H9 (cell line): ENCODE measurements at regions not wholly inside any gene's neighbourhood (a gene's known extent, or its start where the extent isn't known, plus 50 kb on each side); places are given as distances from the start of the nearest gene placed in this dataset.

Experiments used
- DNase-seq: peaks from one replicate; pipeline ENCODE4 v3.0.0-alpha.2; 2017
- H2AFZ ChIP-seq: one replicate; pipeline ENCODE4 v1.6.1; 2013; ENCODE audit warnings: mild to moderate bottlenecking, low read length, control low read depth, moderate library complexity
- H2AK5ac ChIP-seq: 2 replicates; pipeline ENCODE4 v1.6.1; 2013; ENCODE audit warnings: low read length, control low read depth, mixed read lengths; ENCODE audit not compliant: insufficient read length
- H2BK120ac ChIP-seq: one replicate; pipeline ENCODE4 v1.6.1; 2013; ENCODE audit warnings: low read depth, mild to moderate bottlenecking, low read length, control low read depth, inconsistent platforms; ENCODE audit not compliant: poor library complexity, severe bottlenecking
- H2BK12ac ChIP-seq: 2 replicates; pipeline ENCODE4 v1.6.1; 2013; ENCODE audit warnings: low read length, control low read depth, mixed read lengths, low read depth; ENCODE audit not compliant: insufficient read length
- H2BK15ac ChIP-seq: 2 replicates; pipeline ENCODE4 v1.6.1; 2013; ENCODE audit warnings: low read depth, low read length, control low read depth
- H2BK20ac ChIP-seq: one replicate; pipeline ENCODE4 v1.6.1; 2013; ENCODE audit warnings: low read depth, mild to moderate bottlenecking, low read length, control low read depth, inconsistent platforms; ENCODE audit not compliant: poor library complexity, severe bottlenecking
- H2BK5ac ChIP-seq: 2 replicates; pipeline ENCODE4 v1.6.1; 2013; ENCODE audit warnings: low read length, control low read depth, mixed read lengths; ENCODE audit not compliant: insufficient read length
- H3K14ac ChIP-seq: 2 replicates; pipeline ENCODE4 v1.6.1; 2013; ENCODE audit warnings: low read length, control low read depth; ENCODE audit not compliant: insufficient read depth
- H3K18ac ChIP-seq: 2 replicates; pipeline ENCODE4 v1.6.1; 2013; ENCODE audit warnings: low read depth, mild to moderate bottlenecking, mixed read lengths, low read length, control low read depth; ENCODE audit not compliant: insufficient read length
- H3K23ac ChIP-seq: 2 replicates; pipeline ENCODE4 v1.6.1; 2013; ENCODE audit warnings: low read length, control low read depth, mixed read lengths, low read depth; ENCODE audit not compliant: insufficient read length
- H3K23me2 ChIP-seq: 2 replicates; pipeline ENCODE4 v1.6.1; 2013; ENCODE audit warnings: low read depth, mild to moderate bottlenecking, mixed read lengths, low read length, control low read depth; ENCODE audit not compliant: insufficient read length, poor library complexity, severe bottlenecking
- H3K27ac ChIP-seq: 2 replicates; pipeline ENCODE4 v1.5.1; 2013; ENCODE audit warnings: low read length, control low read depth, mixed read lengths, low read depth; ENCODE audit not compliant: insufficient read length
- H3K27me3 ChIP-seq: 2 replicates; pipeline ENCODE4 v1.6.1; 2013; ENCODE audit warnings: low read length, control low read depth, inconsistent platforms; ENCODE audit not compliant: insufficient read depth
- H3K4ac ChIP-seq: 2 replicates; pipeline ENCODE4 v1.6.1; 2013; ENCODE audit warnings: low read depth, mild to moderate bottlenecking, control low read depth, inconsistent platforms, low read length, moderate library complexity
- H3K4me1 ChIP-seq: 2 replicates; pipeline ENCODE4 v1.6.1; 2013; ENCODE audit warnings: low read length, control low read depth, inconsistent platforms; ENCODE audit not compliant: insufficient read depth
- H3K4me2 ChIP-seq: 2 replicates; pipeline ENCODE4 v1.6.1; 2013; ENCODE audit warnings: low read length, control low read depth, mixed read lengths; ENCODE audit not compliant: insufficient read length, insufficient read depth
- H3K56ac ChIP-seq: 2 replicates; pipeline ENCODE4 v1.6.1; 2013; ENCODE audit warnings: low read depth, mild to moderate bottlenecking, mixed read lengths, low read length, control low read depth; ENCODE audit not compliant: insufficient read length
- H3K79me1 ChIP-seq: 2 replicates; pipeline ENCODE4 v1.6.1; 2013; ENCODE audit warnings: low read depth, mild to moderate bottlenecking, moderate library complexity, low read length, control low read depth, inconsistent platforms; ENCODE audit not compliant: insufficient read depth, poor library complexity, severe bottlenecking
- H3K79me2 ChIP-seq: 2 replicates; pipeline ENCODE4 v1.6.1; 2013; ENCODE audit warnings: low read length, control low read depth, inconsistent platforms; ENCODE audit not compliant: insufficient read depth
- H3K9ac ChIP-seq: 2 replicates; pipeline ENCODE4 v1.6.1; 2013; ENCODE audit warnings: low read length, control low read depth, mixed read lengths; ENCODE audit not compliant: insufficient read length; ENCODE audit errors: extremely low read depth
- H3K9me3 ChIP-seq: one replicate; pipeline ENCODE4 v1.6.1; 2013; ENCODE audit warnings: low read depth, low read length, inconsistent platforms; ENCODE audit not compliant: control insufficient read depth
- H3T11ph ChIP-seq: one replicate; pipeline ENCODE4 v1.6.1; 2013; ENCODE audit warnings: mild to moderate bottlenecking, low read length, control low read depth, inconsistent platforms
- H4K20me1 ChIP-seq: one replicate; pipeline ENCODE4 v1.6.1; 2013; ENCODE audit not compliant: control insufficient read depth, insufficient read length, insufficient read depth
- H4K5ac ChIP-seq: 2 replicates; pipeline ENCODE4 v1.6.1; 2013; ENCODE audit warnings: low read depth, mild to moderate bottlenecking, mixed read lengths, low read length, control low read depth; ENCODE audit not compliant: insufficient read length
- H4K8ac ChIP-seq: replicated peaks from 2 replicates; pipeline ENCODE4 v1.6.1; 2013; ENCODE audit warnings: low read length, control low read depth, mixed read lengths, low read depth; ENCODE audit not compliant: insufficient read length
- H4K91ac ChIP-seq: 2 replicates; pipeline ENCODE4 v1.6.1; 2013; ENCODE audit warnings: low read depth, mild to moderate bottlenecking, moderate library complexity, mixed read lengths, low read length, control low read depth; ENCODE audit not compliant: insufficient read length
- H3K27ac Mint-ChIP-seq, 3 experiments: 2 replicates in 2 of 3; 3 replicates in 1 of 3; pipeline ENCODE4 v1.8.0; 2020 to 2021; ENCODE audit warnings: mixed read lengths in 3 of 3, mild to moderate bottlenecking in 1 of 3, moderate library complexity in 1 of 3
- H3K27me3 Mint-ChIP-seq: 2 replicates; pipeline ENCODE4 v1.8.0; 2021; ENCODE audit warnings: low read depth, mild to moderate bottlenecking, moderate library complexity, mixed read lengths
- H3K36me3 Mint-ChIP-seq, 3 experiments: 2 replicates in 2 of 3; 3 replicates in 1 of 3; pipeline ENCODE4 v1.8.0; 2020 to 2021; ENCODE audit warnings: low read depth in 3 of 3, mixed read lengths in 3 of 3; ENCODE audit not compliant: insufficient read depth in 1 of 3
- H3K4me1 Mint-ChIP-seq, 2 experiments: 2 replicates each; pipeline ENCODE4 v1.8.0; 2020; ENCODE audit warnings: mixed read lengths in 2 of 2
- H3K4me3 Mint-ChIP-seq, 2 experiments: 2 replicates in 1 of 2; 3 replicates in 1 of 2; pipeline ENCODE4 v1.8.0; 2020 to 2021; ENCODE audit warnings: mild to moderate bottlenecking in 2 of 2, mixed read lengths in 2 of 2, moderate library complexity in 1 of 2
- H3K9me3 Mint-ChIP-seq, 2 experiments: 2 replicates in 1 of 2; 3 replicates in 1 of 2; pipeline ENCODE4 v1.8.0; 2020; ENCODE audit warnings: mild to moderate bottlenecking in 2 of 2, mixed read lengths in 2 of 2, moderate library complexity in 1 of 2
- WGBS: extraction: QIAGEN DNeasy Blood & Tissue Kit; methylation state at CpG from one replicate; pipeline ENCODE4 v1.1.7; 2013; ENCODE audit warnings: missing lambda C conversion rate, low lambda C conversion rate, mixed read lengths; ENCODE audit not compliant: insufficient read length; ENCODE audit errors: extremely low coverage; 5-methylcytosine and 5-hydroxymethylcytosine counted together
- TF ChIP-seq, protein P1 (sequence below): fragments of 200-600 bp; sonication (generic); conservative IDR thresholded peaks from 3 replicates; pipeline ENCODE4 v1.8.0; 2021; ENCODE audit warnings: antibody characterized with exemption, mild to moderate bottlenecking

DNA sequence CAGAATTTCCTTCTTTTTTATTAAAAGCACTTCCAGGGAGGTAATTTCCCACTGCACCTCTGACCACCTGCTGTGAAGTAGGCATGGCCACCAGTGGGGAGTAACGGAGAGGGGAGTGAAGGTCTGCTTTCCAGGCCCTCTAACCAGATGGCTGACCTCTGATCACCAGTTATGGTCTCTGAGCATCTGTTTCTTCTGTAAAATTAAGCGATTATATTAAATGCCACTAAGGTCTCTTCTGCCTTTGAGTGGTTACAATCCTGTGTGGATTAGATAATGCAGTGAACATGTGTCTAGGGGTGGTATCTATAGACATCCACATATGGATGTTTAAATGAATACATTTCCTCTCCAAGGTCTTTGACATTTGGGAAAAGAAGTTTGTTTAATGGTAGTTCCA, 199.6 kb downstream of the HERPUD2 start:
- no CpG with 5 or more reads among the region's 2 CpGs for WGBS

More for the DNA sequence above, 199.6 kb downstream of the HERPUD2 start:
- H3K23me2 ChIP-seq: no peaks in the 10 kb centered on the region
- H3K4ac ChIP-seq: no peak overlapping the region
- no peak overlapping the region for H2BK120ac ChIP-seq
- no peaks in the 10 kb centered on the region for H3K27me3 ChIP-seq
- no peak overlapping the region for H3K4me3 Mint-ChIP-seq
- no peak overlapping the region for H2BK20ac ChIP-seq
- TF ChIP-seq, protein P1, sequence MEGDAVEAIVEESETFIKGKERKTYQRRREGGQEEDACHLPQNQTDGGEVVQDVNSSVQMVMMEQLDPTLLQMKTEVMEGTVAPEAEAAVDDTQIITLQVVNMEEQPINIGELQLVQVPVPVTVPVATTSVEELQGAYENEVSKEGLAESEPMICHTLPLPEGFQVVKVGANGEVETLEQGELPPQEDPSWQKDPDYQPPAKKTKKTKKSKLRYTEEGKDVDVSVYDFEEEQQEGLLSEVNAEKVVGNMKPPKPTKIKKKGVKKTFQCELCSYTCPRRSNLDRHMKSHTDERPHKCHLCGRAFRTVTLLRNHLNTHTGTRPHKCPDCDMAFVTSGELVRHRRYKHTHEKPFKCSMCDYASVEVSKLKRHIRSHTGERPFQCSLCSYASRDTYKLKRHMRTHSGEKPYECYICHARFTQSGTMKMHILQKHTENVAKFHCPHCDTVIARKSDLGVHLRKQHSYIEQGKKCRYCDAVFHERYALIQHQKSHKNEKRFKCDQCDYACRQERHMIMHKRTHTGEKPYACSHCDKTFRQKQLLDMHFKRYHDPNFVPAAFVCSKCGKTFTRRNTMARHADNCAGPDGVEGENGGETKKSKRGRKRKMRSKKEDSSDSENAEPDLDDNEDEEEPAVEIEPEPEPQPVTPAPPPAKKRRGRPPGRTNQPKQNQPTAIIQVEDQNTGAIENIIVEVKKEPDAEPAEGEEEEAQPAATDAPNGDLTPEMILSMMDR: no peak
- H2BK5ac ChIP-seq: no peak overlapping the region
- no peak overlapping the region for H3K56ac ChIP-seq
- no peaks in the 10 kb centered on the region for H4K20me1 ChIP-seq
- no peaks in the 10 kb centered on the region for H3K79me2 ChIP-seq
- H2BK15ac ChIP-seq: no peak overlapping the region
- no peak overlapping the region for H3K23ac ChIP-seq
- no peak overlapping the region for H4K8ac ChIP-seq
- H2AFZ ChIP-seq: no peak overlapping the region
- H3K79me1 ChIP-seq: no peaks in the 10 kb centered on the region
- no peak overlapping the region for H3K18ac ChIP-seq
- H2AK5ac ChIP-seq: no peak overlapping the region
- H4K91ac ChIP-seq: no peak overlapping the region
- no peaks in the 10 kb centered on the region; a peak in 1 of 5 replicates for H3K9me3 Mint-ChIP-seq
- no peak overlapping the region for H4K5ac ChIP-seq
- no peak overlapping the region for H3K9ac ChIP-seq
- no peak overlapping the region for H3K27ac ChIP-seq
- no peak overlapping the region for H3K4me2 ChIP-seq
- no peak overlapping the region for H2BK12ac ChIP-seq
- H3K36me3 Mint-ChIP-seq: no peaks in the 10 kb centered on the region
- H3K27ac Mint-ChIP-seq: no peak overlapping the region; a peak in 1 of 7 replicates
- H3K27me3 Mint-ChIP-seq: peaks cover 5% of the 10 kb centered on the region; the same call in 1 of the 2 replicates
- no peak overlapping the region for H3T11ph ChIP-seq
- peaks cover 4% of the 10 kb centered on the region in 2 experiments; a peak in 2 of 4 replicates for H3K4me1 Mint-ChIP-seq
- H3K14ac ChIP-seq: no peak overlapping the region
- no peaks in the 10 kb centered on the region; the same call in 1 of the 2 replicates for H3K4me1 ChIP-seq
- H3K9me3 ChIP-seq: no peaks in the 10 kb centered on the region
- DNase-seq: no peak
